ENCODE measurements at regions not wholly inside any gene's neighbourhood (a gene's known extent, or its start where the extent isn't known, plus 50 kb on each side); places are given as distances from the start of the nearest gene placed in this dataset.
"Not testable (repeated sequence)": the region's sequence is repeated elsewhere in the genome, so short reads cannot be mapped to it uniquely, and the experiment has no call there.

DNA sequence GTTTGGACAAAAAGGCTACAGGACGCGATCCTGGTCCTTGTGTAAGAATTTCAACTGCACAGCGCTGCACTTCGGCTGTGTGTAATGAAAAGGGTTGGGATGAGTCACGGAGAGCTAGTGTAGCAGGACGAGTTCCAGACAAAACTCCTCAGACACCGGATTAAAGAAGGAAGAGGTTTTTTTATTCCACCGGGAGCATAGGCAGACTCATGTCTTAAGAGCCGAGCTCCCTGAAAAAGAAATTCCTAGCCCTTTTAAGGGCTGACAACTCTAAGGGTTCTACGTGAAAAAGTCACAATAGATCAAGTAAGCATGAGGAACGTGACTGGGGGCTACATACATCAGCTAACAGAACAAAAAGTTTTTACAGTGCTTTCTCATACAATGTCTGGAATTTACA is 54.8 kb upstream of the FAM90A1 start:
- not testable (repeated sequence) for DNase-seq

GRCh38 chr12:8285681-8286080 is 58.3 kb upstream of the FAM90A1 start:
- DNase-seq: not testable (repeated sequence)

GRCh38 chr12:8291764-8292163 is 64.3 kb upstream of the FAM90A1 start:
- not testable (repeated sequence) for DNase-seq

DNA sequence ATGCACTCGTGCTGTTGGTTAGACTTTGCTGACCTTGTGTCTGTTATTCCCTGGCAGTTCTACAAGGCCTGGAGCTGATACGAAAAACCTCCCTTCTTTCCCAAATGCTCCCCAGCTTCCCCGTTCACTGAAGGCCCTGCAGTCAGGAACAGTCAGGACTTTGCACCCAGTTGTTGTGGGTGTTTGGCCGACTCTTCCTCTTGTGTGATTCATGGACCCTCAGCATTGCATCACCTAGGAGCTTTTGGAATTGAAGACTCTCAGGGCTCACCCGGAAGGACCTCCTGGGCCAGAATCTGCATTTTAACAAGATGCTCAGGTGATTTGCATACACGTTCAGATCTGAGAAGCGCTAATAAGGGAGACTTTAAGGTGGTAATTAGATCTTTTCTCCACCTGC is 67.2 kb upstream of the FAM90A1 start:
- DNase-seq: not testable (repeated sequence)

- DNase-seq: not testable (repeated sequence)
Observed at GRCh38 chr12:8308611-8309010, 81.2 kb upstream of the FAM90A1 start.

DNA sequence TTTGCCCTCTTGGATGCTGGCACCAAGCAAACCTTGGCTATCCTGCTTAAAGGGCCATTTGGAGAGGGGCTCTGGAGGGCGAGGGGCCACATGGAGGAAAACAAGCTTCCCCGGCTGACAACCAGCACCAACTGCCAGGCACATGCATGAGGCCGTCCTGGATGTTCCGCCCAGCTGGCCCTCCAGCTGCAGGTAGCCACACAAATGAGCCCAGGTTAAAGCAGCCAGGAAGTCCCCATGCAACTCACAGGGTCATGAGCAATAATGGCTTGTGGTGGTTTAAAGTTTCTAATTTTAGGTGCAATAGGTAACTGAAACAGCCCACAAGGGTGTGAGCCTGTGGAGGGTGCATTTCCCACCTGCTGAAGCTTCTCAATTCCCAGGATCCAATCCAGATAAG is 88.6 kb upstream of the FAM90A1 start:
- not testable (repeated sequence) for DNase-seq

- not testable (repeated sequence) for DNase-seq
Observed at GRCh38 chr12:8317675-8318074, 90.3 kb upstream of the FAM90A1 start.

DNA sequence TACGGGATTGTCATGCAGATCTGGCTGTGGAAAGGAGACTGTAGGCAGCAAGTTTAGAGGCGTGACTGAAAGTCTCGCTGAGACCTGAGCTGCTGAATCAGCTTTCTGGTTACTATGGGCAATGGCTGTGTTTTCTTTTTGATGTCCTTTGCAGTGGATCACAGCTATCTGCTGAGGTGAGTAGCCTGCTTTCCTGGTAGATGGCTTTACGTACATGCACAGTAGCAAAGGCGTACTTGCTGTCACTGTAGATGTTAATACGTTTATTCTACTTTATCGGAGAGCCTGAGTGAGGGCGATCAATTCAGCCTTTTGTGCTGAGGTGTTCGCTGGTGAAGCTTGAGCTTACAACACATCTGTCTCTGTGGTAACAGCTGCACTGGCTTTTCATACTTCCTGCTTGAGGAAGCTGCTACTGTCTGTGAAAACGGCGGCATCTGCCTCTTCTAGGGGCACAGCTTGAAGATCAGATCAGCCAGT is 92.9 kb upstream of the FAM90A1 start:
- DNase-seq: peak; percentile 40

GRCh38 chr12:8320791-8321370 is 93.5 kb upstream of the FAM90A1 start:
- DNase-seq: not testable (repeated sequence)

DNA sequence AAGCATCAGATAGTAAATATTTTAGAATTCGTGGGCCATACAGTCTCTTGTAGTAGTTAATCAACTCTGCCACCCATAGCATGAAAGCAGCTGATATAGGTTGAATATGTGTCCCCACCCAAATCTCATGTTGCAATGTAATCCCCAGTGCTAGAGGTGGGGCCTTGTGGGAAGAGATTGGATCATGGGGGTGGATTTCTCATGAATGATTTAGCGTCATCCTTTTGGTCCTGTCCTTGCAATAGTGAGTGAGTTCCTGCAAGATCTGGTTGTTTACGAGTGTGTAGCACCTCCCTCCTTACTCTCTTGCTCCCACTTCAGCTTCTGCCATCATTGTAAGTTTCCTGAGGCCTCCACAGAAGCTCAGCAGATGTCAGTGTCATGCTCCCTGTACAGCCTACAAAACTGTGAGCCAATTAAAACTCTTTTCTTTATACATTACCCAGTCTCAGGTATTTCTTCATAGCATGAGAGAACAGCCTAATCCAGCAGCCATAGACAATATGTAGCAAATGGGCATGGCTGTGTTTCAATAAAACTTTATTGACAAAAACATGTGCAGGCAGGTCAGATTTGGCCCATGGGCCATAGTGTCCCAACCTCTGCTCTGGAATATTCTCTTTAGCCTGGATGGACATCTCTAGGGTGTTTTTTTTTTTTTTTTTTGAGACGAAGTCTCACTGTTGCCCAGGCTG is 97.9 kb upstream of the FAM90A1 start:
- not testable (repeated sequence) for DNase-seq

DNA sequence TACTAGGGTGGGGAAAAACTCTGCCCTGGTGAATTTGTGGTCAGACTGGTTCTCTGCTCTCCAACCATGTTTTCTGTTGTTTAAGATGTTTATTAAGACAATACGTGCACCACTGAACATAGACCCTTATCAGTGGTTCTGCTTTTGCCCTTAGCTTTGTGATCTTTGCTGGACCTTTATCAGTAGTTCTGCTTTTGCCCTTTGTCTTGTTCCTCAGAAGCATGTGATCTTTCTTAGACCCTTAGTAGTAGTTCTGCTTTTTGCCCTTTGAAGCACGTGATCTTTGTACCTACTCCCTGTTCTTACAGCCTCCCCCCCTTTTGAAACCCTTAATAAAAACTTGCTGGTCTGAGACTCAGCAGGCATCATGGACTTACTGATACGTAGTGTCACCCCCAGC is 101.4 kb upstream of the FAM90A1 start:
- not testable (repeated sequence) for DNase-seq

DNA sequence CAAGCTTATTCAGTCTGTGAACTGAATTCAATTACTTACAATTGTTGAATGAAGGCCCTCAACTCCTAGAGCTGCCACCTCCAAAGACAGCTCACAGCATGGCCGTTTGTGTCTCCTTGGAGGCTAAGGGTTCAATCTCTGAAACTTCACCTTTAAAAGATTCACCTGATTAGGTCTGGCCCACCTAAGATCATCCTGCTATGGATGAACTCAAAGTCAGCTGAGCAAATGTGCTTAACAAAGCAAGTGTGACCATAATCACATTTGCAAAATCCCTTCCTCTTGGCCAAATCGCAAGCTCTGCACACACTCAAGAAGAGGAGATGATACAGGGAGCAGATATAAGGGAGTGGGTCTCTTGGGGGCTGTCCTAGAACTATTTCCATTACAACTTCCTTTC is 105.0 kb upstream of the FAM90A1 start:
- not testable (repeated sequence) for DNase-seq

DNA sequence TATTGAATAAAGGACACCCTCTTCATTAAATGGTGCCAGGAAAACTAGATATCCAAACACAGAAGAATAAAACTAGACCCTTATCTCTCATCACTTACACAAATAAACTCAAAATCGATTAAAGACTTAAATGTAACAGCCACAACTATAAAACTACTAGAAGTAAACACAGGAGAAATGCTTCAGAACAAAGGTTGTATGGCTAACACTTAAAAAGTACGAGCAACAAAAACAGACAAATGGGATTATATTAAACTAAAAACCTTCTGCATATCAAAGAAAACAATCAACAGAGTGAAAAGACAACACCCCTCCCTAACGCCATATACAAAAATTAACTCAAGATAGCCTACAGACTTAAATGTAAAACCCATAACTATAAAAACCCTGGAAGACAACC is 104.7 kb upstream of the CLEC6A start:
- DNase-seq: not testable (repeated sequence)

- not testable (repeated sequence) for DNase-seq
Observed at GRCh38 chr12:8354741-8355140, 101.0 kb upstream of the CLEC6A start.

- DNase-seq: not testable (repeated sequence)
Observed at GRCh38 chr12:8355531-8355930, 100.2 kb upstream of the CLEC6A start.

GRCh38 chr12:8373744-8374143 is 82.0 kb upstream of the CLEC6A start:
- DNase-seq: not testable (repeated sequence)

DNA sequence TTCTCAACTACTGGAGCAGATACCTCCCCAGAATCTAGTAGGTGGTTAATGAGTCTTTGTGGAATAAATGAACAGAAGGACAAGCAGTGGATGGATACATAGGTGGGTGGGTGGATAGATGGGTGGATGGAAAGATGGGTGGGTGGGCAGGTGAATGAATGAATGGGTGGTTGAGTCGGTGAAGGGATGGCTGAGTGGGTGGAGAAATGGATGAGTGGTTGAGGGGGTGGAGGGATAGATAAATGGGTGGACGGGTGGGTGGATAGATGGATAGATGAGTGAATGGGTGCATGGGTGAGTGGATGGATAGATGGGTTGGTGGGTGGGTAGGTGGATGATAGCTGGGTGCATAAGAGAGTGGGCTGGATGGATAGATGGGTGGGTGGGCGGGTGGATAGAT is 80.6 kb upstream of the CLEC6A start:
- not testable (repeated sequence) for DNase-seq

GRCh38 chr12:8377756-8378155 is 78.0 kb upstream of the CLEC6A start:
- not testable (repeated sequence) for DNase-seq

GRCh38 chr12:8382556-8382955 is 73.2 kb upstream of the CLEC6A start:
- DNase-seq: not testable (repeated sequence)

DNA sequence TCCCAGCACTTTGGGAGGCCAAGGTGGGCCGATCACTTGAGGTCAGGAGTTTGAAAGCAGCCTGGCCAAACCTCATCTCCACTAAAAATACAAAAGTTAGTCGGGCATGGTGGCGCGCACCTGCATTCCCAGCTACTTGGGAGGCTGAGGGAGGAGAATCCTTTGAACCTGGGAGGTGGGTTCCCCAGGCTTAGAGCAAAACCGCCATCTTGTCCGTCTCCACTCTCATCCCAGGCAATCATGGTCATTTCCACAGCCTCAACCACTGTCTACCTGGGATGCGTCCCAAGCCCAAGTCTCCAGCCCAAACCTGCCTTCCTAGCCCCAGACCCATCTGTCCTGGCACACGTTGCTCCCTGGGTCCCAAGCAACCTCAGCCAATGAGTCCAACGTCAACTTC is 71.1 kb upstream of the CLEC6A start:
- DNase-seq: not testable (repeated sequence)

DNA sequence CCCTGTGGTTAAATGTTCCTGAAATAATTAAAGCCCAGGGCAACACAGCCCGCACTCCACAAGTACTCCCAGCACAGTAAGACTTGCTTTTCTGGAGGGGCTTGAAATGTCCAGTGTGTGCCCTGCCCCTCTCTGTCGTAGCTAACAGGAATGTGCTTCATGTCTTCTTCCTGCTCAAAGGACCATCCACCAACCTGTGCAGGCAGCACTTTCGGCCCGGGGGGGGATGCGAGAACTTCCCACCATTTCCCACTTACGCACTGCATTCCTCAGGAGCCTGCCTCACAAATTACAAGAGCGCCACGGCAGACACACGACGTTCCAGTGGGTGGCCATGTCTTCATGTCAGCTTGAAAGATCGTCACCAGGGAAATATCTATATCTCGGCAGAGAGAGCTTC is 70.3 kb upstream of the CLEC6A start:
- DNase-seq: not testable (repeated sequence)

GRCh38 chr12:8386661-8387060 is 69.1 kb upstream of the CLEC6A start:
- not testable (repeated sequence) for DNase-seq

- DNase-seq: not testable (repeated sequence)
Observed at GRCh38 chr12:8389296-8389695, 66.5 kb upstream of the CLEC6A start.

- peak; percentile 77 for DNase-seq
Observed at GRCh38 chr12:8390001-8390777, 65.6 kb upstream of the CLEC6A start.

Data from CD4-positive, alpha-beta T cell treated with Interleukin-6 for 4 hours (primary cell).